Caco-2 (cell line): ENCODE measurements at regions not wholly inside any gene's neighbourhood (a gene's known extent, or its start where the extent isn't known, plus 50 kb on each side); places are given as distances from the start of the nearest gene placed in this dataset.

Experiments used
- BruUV-seq: library from RNA; stranded (reverse); fragments of 400-500 nt; replicated peaks from 2 replicates; lab custom pipeline; 2021; lab: Mats Ljungman, UMichigan
- CTCF ChIA-PET: fragments of 300-600 bp; sonication (Branson Sonifier 250); formaldehyde crosslinking; loops from one replicate; lab custom pipeline; 2022; ENCODE audit warnings: antibody characterized with exemption; lab: Charles Lee
- POLR2A ChIA-PET: fragments of 300-600 bp; sonication (Branson Sonifier 250); formaldehyde crosslinking; loops from one replicate; lab custom pipeline; 2022; ENCODE audit warnings: antibody characterized with exemption; lab: Charles Lee
- DNase-seq, 2 experiments: peaks; one replicate each; pipeline versions ENCODE4 v3.0.0 to v3.0.0-alpha.2; 2020 to 2022
- H3K27me3 ChIP-seq: replicated peaks from 2 replicates; pipeline ENCODE4 v1.6.0; 2011; ENCODE audit warnings: low read length; ENCODE audit not compliant: control insufficient read depth, insufficient read depth
- H3K36me3 ChIP-seq: 2 replicates; pipeline ENCODE4 v1.5.1; 2011; ENCODE audit warnings: low read length; ENCODE audit not compliant: control insufficient read depth, insufficient read depth
- H3K4me1 ChIP-seq: fragments of 250-450 bp; sonication (Bioruptor Pico); 2 replicates; pipeline ENCODE4 v1.5.1; 2020; ENCODE audit warnings: mild to moderate bottlenecking
- H3K4me3 ChIP-seq: 2 replicates; pipeline ENCODE4 v1.5.1; 2011; ENCODE audit warnings: low read depth, mild to moderate bottlenecking, control low read depth, low read length
- H3K9me3 ChIP-seq: fragments of 250-450 bp; sonication (Bioruptor Pico); 2 replicates; pipeline ENCODE4 v1.5.1; 2020; ENCODE audit warnings: mild to moderate bottlenecking, moderate library complexity
- H3K27ac Mint-ChIP-seq: one replicate; pipeline ENCODE4 v1.8.0; 2022; ENCODE audit warnings: mixed read lengths; ENCODE audit not compliant: unreplicated experiment
- H3K27me3 Mint-ChIP-seq: one replicate; pipeline ENCODE4 v1.8.0; 2022; ENCODE audit warnings: mixed read lengths; ENCODE audit not compliant: insufficient read depth, unreplicated experiment
- H3K36me3 Mint-ChIP-seq: one replicate; pipeline ENCODE4 v1.8.0; 2022; ENCODE audit warnings: mild to moderate bottlenecking, mixed read lengths; ENCODE audit not compliant: insufficient read depth, unreplicated experiment
- H3K4me1 Mint-ChIP-seq: one replicate; pipeline ENCODE4 v1.8.0; 2022; ENCODE audit warnings: low read depth, mixed read lengths; ENCODE audit not compliant: unreplicated experiment
- H3K4me3 Mint-ChIP-seq: one replicate; pipeline ENCODE4 v1.8.0; 2022; ENCODE audit warnings: mild to moderate bottlenecking, moderate library complexity, mixed read lengths; ENCODE audit not compliant: unreplicated experiment
- H3K9me3 Mint-ChIP-seq: one replicate; pipeline ENCODE4 v1.8.0; 2022; ENCODE audit warnings: mixed read lengths; ENCODE audit not compliant: unreplicated experiment
- CTCF ChIP-seq, 2 experiments: fragments of 200-600 bp in 1 of 2; IDR thresholded peaks; 1 replicate in 1 of 2; 2 replicates in 1 of 2; pipeline versions ENCODE4 v1.5.1 to v1.8.0; 2011 to 2022; ENCODE audit warnings: antibody characterized with exemption in 1 of 2, control low read depth in 1 of 2, inconsistent platforms in 1 of 2, low read depth in 1 of 2, low read length in 1 of 2, mild to moderate bottlenecking in 1 of 2, moderate library complexity in 1 of 2; ENCODE audit not compliant: insufficient read depth in 1 of 2, severe bottlenecking in 1 of 2, unreplicated experiment in 1 of 2
- intact Hi-C: fragments of 100-400 bp; cut with micrococcal nuclease; formaldehyde crosslinking; loops from one replicate; pipeline ENCODE4 v1.10.0; 2022; ENCODE audit not compliant: unreplicated experiment

GRCh38 chr13:59545007-59545406 lies 618.7 kb downstream of the DIAPH3 start:
- intact Hi-C loops: no loop called here

GRCh38 chr13:59546178-59546577 lies 617.5 kb downstream of the DIAPH3 start:
- no TSS peak for BruUV-seq
- no peaks in the 10 kb centered on the region for H3K36me3 ChIP-seq
- intact Hi-C loops: no loop called here
- Mint-ChIP-seq H3K9me3 (peaks cover 16% of the 10 kb centered on the region), H3K27me3 (peaks cover 3% of the 10 kb centered on the region), H3K27ac (no peak overlapping the region), H3K4me1 (no peaks in the 10 kb centered on the region), H3K36me3 (no peaks in the 10 kb centered on the region), H3K4me3 (no peak overlapping the region)
- no peaks in the 10 kb centered on the region for H3K9me3 ChIP-seq
- no peak for DNase-seq
- no peaks in the 10 kb centered on the region for H3K27me3 ChIP-seq
- ChIA-PET CTCF (no interaction called here), POLR2A (no interaction called here)
- TF ChIP-seq CTCF (IDR thresholded peaks at IDR 0.05; ENCODE audit: insufficient read depth in 1 of 2, low read depth in 1 of 2, low read length in 1 of 2, severe bottlenecking in 1 of 2, unreplicated experiment in 1 of 2): no peak
- no peaks in the 10 kb centered on the region for H3K4me1 ChIP-seq
- H3K4me3 ChIP-seq: no peak overlapping the region

More at GRCh38 chr13:59545007-59545406, 618.7 kb downstream of the DIAPH3 start:
- H3K27ac Mint-ChIP-seq: no peak overlapping the region
- POLR2A ChIA-PET: no interaction called here
- H3K4me1 Mint-ChIP-seq: no peaks in the 10 kb centered on the region
- BruUV-seq: no TSS peak
- peaks cover 4% of the 10 kb centered on the region for H3K9me3 Mint-ChIP-seq
- CTCF ChIA-PET: interaction anchor here (0.6 kb wide), 1 partner anchor 63 kb away, joined by 5 read pairs; no protein-coding TSS in a partner anchor
- Histone ChIP-seq H3K4me1 (no peaks in the 10 kb centered on the region), H3K27me3 (no peaks in the 10 kb centered on the region), H3K4me3 (no peak overlapping the region), H3K9me3 (no peaks in the 10 kb centered on the region), H3K36me3 (no peaks in the 10 kb centered on the region)
- no peak for DNase-seq
- peaks cover 1% of the 10 kb centered on the region for H3K27me3 Mint-ChIP-seq
- no peak overlapping the region for H3K4me3 Mint-ChIP-seq
- H3K36me3 Mint-ChIP-seq: no peaks in the 10 kb centered on the region
- TF ChIP-seq CTCF (IDR thresholded peaks at IDR 0.05; ENCODE audit: insufficient read depth in 1 of 2, low read depth in 1 of 2, low read length in 1 of 2, severe bottlenecking in 1 of 2, unreplicated experiment in 1 of 2): no peak

- Mint-ChIP-seq H3K4me1 (no peaks in the 10 kb centered on the region), H3K27me3 (peaks cover 3% of the 10 kb centered on the region), H3K36me3 (no peaks in the 10 kb centered on the region), H3K9me3 (peaks cover 28% of the 10 kb centered on the region), H3K4me3 (no peak overlapping the region), H3K27ac (no peak overlapping the region)
- TF ChIP-seq CTCF (IDR thresholded peaks at IDR 0.05; ENCODE audit: insufficient read depth in 1 of 2, low read depth in 1 of 2, low read length in 1 of 2, severe bottlenecking in 1 of 2, unreplicated experiment in 1 of 2): peak in 1 of 2 experiments; percentile 9
- H3K4me3 ChIP-seq: no peak overlapping the region
- BruUV-seq: no TSS peak
- DNase-seq: no peak
- POLR2A ChIA-PET: no interaction called here
- H3K4me1 ChIP-seq: no peaks in the 10 kb centered on the region
- intact Hi-C loops: no loop called here
- H3K27me3 ChIP-seq: no peaks in the 10 kb centered on the region
- H3K36me3 ChIP-seq: no peaks in the 10 kb centered on the region
- CTCF ChIA-PET: no interaction called here
- peaks cover under 1% of the 10 kb centered on the region; the same call in 1 of the 2 replicates for H3K9me3 ChIP-seq
Measured at GRCh38 chr13:59547950-59548349, 615.8 kb downstream of the DIAPH3 start.
